Stimulated activated naive CD4-positive, alpha-beta T cell treated with Interleukin-2 at 50 U/mL for 16 hours (primary cell): ENCODE measurements at regions not wholly inside any gene's neighbourhood (a gene's known extent, or its start where the extent isn't known, plus 50 kb on each side); places are given as distances from the start of the nearest gene placed in this dataset.
A peak's percentile ranks its signal among the peaks of the same experiment; 100 is the strongest.

ENCODE experiments used
- DNase-seq: peaks from one replicate; lab custom pipeline; 2025; lab: John Stamatoyannopoulos, UW

DNA sequence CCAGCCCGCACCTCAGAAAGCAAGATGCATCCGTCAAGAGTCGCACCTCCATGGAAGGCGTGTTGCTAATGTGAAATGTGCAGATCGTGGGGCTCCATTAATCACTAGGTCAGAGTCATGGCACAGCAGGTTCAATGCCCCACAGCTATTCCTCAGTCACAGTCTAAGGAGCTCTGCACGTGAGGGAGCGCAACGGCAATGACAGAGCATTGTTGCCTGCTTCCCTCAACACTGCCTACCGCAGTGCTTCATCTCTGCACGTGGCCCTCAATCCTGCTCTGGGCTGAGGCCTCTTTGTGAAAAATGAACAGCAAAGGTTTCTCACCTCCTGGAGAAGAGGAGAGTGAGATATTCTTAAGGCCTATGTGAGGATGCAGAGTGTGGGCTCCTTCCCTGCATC, 995.2 kb upstream of the TMEM132C start:
- no peak for DNase-seq

DNA sequence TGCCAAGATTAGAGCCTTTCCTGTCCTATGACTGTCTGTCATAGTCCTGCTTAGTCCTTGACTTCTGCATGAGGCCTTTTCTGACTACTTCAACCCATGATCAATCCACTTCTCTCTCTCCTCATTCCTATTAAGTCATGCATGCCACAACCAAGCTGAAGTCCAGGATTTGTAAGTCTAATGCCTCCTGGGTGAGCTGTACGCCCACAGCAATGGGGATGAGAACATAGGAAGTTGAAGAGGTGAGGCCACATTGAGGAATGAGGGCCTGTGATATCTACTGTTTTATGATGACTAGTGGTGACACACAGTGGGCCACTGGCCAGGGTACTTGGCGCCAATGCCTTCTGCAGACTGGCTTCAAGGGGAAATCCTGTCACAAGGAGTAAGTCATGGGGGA, 994.1 kb upstream of the TMEM132C start:
- DNase-seq: no peak

GRCh38 chr12:127273626-127274025, 993.3 kb upstream of the TMEM132C start:
- DNase-seq: no peak

- DNase-seq: no peak
Observed at GRCh38 chr12:127275416-127275815, 991.6 kb upstream of the TMEM132C start.

DNA sequence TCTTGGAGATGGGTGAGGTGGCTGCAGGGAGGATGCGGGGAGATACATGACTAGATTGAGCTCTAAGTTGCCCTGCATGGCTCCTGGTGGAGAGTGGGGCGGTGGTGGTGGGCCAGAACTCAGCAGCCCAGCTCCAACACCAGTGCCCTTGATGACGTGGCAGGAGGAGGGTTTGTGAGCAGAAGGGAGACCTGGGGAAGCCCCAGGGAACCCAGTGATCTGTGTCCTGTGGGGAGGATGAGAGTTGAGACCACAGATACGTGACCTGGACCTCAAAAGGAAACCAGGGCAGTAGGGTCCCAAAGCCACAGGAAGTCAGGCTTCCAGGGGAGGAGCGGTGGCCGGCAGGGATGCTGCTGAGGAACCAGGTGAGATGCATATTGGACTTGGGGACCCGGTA, 989.1 kb upstream of the TMEM132C start:
- no peak for DNase-seq

DNA sequence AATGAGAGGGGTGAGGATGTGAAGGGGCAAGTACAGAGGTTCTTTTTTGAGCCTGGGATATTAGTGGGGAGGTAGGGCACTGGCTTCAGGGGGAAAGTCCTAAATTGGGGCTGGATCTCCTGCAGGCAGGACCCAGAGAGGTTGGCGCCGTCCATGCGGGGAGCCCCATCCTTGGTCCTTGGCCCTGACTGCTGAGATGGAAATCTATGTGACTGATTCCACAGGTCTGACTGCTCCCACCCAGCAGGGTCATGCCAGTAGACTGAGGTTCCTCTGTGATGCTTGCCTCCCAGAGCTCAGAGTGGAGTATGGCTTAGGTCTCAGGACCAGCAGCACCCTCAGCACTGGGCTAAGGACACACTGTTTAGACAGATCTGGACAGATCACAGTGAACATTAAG, 988.6 kb upstream of the TMEM132C start:
- no peak for DNase-seq

- DNase-seq: peak; percentile 35
Observed at GRCh38 chr12:127280393-127281275, 986.3 kb upstream of the TMEM132C start.

GRCh38 chr12:127282786-127283565, 984.0 kb upstream of the TMEM132C start:
- no peak for DNase-seq

DNA sequence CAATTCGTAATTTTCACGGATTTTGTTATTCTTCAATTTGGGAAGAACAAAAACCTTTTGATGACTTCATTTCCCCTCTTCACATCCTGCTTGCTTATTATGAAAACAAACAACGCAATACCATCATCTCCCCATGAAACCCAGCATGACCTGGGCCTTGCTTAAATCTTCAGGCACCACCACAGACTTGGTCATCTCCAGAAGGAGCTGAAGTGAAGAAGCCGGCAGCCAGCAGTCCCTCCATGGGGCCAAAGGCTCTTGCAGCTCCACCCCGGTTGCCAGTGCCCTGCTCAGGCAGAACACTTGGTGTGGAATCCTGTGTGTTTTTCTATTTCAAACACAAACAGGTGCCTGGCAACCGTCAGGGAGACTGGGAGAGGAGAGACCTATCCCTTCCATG, 982.9 kb upstream of the TMEM132C start:
- DNase-seq: no peak

GRCh38 chr12:127284870-127285431, 982.0 kb upstream of the TMEM132C start:
- DNase-seq: no peak

- no peak for DNase-seq
Observed at GRCh38 chr12:127286281-127286680, 980.7 kb upstream of the TMEM132C start.

- no peak for DNase-seq
Observed at GRCh38 chr12:127287256-127287655, 979.7 kb upstream of the TMEM132C start.

DNA sequence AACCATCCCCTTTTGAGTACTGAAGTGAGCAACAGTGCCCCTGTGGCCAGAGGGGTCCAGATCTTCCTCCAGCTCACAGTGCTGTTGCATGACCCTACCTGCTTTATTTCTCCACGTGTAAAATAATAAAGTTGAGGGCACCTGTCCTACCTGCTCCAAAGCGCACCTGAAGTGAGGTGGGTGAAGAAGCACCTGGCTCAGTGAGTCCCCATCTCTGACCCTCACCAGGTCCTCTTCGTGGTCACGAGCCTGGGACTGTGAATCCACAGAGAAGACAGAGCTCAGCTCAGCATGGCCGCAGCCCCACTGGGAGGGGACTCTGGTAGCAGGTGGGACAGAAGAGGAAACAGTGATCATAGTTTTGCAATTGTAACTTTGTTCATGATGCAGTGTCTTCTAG, 976.7 kb upstream of the TMEM132C start:
- no peak for DNase-seq

DNA sequence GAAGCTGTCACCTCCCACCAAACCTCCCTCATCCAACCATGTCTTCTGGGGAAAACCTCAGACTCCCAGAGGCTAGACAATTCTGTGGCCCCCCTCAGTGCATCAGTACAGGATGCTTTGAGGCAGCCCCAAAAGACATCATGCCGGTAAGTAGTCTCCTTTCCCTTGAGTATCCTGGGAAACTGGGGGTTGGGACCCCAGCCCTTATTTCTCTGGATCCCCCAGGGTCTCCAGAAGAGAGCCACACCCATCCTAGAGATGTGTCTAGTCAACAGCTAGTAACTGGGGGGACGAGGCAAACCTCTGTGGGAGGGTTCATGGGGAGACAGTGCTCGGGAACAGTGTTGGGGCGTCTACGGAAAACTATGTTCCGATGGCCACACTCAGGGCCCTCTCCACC, 974.2 kb upstream of the TMEM132C start:
- DNase-seq: no peak

DNA sequence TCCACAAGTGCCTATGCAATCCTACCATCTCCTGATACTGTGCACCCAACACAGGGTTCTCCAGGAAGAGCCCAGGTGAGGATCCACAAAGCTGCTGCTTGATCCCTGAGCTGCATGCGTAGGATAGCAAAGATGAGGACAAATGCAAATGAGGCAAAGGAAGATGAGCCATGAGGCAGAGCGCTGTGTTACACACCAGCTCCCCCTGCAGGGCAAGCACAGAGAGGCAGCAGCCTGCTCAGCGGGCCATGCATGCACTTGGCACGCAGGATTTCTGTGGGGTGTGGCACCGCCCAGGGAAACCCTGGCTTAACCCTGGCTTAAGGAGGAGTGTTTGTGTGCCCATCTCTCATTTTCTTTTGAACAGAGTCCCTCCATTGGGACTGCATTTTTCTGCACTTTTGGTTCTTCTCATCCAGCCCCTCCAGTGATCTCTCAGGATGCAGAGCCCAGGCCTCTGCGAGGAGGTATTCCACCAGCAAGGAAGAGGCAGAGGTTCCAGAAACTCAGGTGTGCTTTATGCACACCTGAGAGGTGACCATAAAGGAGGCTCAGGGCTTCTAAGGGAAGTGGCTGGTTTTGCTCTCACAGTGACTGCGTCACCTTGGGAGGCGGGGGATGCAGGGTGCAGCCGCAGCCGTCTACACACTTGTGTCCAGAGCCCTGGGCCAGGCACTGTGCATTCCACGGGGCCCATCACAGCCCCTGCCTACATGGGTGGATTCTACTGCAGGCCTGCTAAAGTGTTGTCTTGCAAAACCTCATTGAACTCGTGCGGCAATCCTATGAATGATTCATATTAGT, 973.3 kb upstream of the TMEM132C start:
- DNase-seq: peak; percentile 5

- no peak for DNase-seq
Observed at GRCh38 chr12:127294651-127295210, 972.2 kb upstream of the TMEM132C start.

GRCh38 chr12:127295630-127296029, 971.3 kb upstream of the TMEM132C start:
- DNase-seq: no peak

DNA sequence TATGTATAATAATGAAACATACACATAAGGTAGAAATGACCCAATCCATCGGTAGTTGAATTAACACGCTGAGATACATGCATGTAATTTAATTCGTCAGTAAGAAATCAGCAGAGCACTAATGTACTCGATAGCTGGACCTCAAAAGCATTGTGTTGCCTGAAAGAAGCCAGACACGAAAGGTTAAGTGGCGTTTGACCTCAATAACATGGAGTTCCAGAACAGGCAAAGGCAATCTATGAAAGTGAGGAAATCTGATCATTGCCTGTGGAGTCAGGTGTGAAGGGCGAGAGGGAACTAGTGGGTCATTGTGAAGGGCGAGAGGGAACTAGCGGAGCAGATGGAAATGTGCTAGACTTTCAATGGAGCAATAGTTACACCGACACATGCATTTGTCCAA, 970.4 kb upstream of the TMEM132C start:
- no peak for DNase-seq

GRCh38 chr12:127297327-127297726, 969.6 kb upstream of the TMEM132C start:
- no peak for DNase-seq

- DNase-seq: no peak
Observed at GRCh38 chr12:127300075-127300474, 966.9 kb upstream of the TMEM132C start.

GRCh38 chr12:127300753-127301152, 966.2 kb upstream of the TMEM132C start:
- DNase-seq: no peak

DNA sequence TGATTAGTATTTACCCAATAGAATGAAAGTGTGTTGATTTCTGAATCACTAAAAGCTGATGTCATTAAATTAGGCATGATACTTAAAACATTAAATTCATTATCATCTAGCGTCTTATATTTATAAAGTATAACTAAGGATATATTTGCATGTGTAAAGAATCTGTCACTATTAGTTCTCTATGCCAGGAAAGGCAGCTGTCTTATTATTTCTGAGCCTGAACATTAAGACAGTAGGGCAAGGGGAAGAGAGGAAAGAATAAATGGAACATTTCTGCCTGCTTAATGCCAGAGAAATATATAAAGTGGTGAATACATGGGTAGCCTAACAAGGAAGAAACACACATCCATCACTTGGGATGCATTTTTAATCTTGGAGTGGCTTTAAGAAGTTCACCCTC, 965.1 kb upstream of the TMEM132C start:
- no peak for DNase-seq
